ENCODE measurements at regions not wholly inside any gene's neighbourhood (a gene's known extent, or its start where the extent isn't known, plus 50 kb on each side); places are given as distances from the start of the nearest gene placed in this dataset.
A peak's percentile ranks its signal among the peaks of the same experiment; 100 is the strongest.

DNA sequence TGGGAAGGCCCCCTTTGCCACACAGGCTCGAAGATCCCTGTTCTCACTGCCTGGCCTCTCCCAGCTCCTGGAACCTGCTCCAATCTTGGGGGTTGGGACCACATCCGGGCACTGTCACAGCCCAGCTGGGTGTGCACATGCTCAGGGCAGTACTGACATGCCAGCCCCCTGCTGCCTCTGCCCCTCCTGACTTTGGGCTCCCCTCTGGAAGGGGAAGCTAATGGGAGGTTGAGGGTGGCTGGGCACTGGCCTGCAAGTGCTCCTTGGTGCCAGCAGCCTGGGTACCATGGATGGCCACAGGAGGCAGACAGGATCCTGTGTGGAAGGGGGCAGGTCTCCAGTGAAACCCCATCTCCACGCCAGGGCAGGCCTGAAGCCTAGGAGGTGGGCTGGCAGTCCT is 126.1 kb upstream of the NOL4 start:
- TF ChIP-seq, protein P1, sequence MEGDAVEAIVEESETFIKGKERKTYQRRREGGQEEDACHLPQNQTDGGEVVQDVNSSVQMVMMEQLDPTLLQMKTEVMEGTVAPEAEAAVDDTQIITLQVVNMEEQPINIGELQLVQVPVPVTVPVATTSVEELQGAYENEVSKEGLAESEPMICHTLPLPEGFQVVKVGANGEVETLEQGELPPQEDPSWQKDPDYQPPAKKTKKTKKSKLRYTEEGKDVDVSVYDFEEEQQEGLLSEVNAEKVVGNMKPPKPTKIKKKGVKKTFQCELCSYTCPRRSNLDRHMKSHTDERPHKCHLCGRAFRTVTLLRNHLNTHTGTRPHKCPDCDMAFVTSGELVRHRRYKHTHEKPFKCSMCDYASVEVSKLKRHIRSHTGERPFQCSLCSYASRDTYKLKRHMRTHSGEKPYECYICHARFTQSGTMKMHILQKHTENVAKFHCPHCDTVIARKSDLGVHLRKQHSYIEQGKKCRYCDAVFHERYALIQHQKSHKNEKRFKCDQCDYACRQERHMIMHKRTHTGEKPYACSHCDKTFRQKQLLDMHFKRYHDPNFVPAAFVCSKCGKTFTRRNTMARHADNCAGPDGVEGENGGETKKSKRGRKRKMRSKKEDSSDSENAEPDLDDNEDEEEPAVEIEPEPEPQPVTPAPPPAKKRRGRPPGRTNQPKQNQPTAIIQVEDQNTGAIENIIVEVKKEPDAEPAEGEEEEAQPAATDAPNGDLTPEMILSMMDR (IDR thresholded peaks at IDR 0.05; ENCODE audit: low read depth, low read length, missing control alignments): no peak
- DNase-seq (ENCODE audit: low read depth): no peak
- no peak overlapping the region for H3K4me3 ChIP-seq (ENCODE audit: low read depth, low read length)

DNA sequence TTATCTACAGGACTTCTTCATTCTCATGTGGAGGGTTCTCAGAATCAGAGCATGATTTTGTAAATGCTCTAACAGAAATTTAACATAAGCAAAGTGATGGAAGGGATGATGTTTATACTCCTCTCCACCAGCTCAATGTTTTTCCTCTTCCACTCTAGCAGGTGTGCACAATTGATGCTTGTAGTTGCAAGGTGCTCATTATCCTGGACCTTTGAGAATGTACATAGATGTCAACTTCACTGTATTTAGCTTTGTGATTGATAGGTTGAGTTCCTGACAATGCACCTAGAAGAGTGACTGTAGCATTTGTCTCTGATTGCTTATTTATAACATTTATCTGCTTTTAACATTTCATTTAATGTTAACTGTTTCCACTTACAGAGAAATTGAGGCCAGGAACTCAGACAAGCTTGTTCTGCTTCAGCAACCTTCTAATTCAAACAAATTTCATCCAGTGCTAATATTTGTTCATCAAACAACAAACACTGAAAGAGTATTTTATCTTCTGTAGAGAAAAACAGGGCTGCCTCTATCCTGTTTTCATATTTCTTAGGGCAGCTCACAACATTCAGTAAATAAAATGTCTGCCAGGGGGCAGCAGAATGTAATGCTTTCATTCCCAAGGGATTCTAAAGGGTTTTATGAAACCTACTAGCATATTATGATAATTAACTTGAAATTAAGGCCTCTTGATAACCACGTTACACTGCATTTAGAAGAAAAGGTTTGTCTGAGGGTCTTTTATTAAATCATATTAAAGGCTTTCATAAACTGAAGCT is 127.9 kb upstream of the NOL4 start:
- TF ChIP-seq, protein P1 (IDR thresholded peaks at IDR 0.05; ENCODE audit: low read depth, low read length, missing control alignments): no peak
- no peak overlapping the region for H3K4me3 ChIP-seq (ENCODE audit: low read depth, low read length)
- no peak for DNase-seq (ENCODE audit: low read depth)

DNA sequence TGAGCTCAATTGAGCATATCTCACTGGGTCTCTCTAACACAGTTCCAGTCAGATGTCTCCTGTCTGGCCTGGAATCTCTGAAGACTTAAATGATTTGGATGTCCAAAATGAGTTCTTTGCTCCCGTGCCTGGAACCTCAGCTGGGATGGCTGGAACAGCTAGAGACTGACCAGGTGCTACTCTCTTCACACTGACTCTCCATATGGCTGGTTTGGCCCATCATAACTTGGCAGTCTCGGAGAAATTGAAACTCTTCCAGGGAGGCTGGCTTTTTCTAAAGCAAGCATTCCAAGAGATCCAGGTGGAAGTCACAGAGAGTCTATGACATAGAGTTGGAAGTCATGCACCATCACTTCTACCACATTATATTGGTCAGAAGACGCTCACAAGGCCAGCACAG is 129.6 kb upstream of the NOL4 start:
- DNase-seq (ENCODE audit: low read depth): no peak

DNA sequence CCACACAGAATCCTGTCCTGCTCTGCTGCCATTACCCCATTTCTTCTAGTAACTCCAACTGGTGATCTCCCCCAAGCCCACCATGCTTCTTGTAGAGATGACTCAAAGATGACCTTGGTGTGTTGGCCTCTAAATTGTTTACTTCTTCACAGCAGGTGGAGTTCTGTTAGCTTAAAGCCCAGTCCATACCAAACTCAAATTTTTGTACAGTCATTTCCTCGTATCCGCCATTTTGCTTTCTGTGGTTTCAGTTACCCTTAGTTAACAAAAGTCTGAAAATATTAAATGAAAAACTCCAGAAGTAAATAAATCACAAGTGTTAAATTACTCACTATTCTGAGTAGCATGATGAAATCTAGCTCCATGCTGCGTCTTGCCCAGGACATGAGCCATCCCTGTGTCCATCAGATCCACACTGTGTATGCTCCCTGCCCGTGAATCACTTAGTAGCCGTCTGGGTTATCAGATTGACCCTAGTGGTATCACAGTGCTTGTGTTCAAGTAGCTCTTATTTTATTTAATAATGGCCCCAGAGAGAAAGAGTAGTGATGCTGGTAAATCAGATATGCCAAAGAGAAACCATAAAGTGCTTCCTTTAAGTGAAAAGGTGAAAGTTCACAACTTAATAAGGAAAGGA is 133.3 kb upstream of the NOL4 start:
- H3K4me3 ChIP-seq (ENCODE audit: low read depth, low read length): no peak overlapping the region
- TF ChIP-seq, protein P1 (IDR thresholded peaks at IDR 0.05; ENCODE audit: low read depth, low read length, missing control alignments): no peak
- DNase-seq (ENCODE audit: low read depth): no peak

More for the DNA sequence above, 129.6 kb upstream of the NOL4 start:
- TF ChIP-seq, protein P1 (IDR thresholded peaks at IDR 0.05; ENCODE audit: low read depth, low read length, missing control alignments): no peak
- H3K4me3 ChIP-seq (ENCODE audit: low read depth, low read length): no peak overlapping the region

DNA sequence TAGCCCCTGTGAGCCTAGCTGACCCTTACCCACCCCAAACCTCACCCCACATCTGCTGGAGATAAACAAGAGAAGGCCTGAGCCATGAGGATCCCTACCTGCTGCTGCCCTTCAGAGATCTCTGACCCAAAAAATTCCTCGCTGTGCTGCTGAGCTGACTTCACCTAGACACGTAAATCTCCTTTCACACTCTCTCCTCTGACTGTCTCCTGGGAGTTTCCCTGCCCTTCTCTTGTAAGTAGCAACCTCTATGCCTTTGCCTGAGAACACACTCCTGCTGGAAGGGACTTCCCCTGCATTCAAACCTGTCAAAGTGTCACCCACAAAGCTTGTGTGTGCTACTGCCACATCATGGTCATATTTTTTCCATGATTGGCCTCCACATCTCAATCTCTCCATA is 134.2 kb upstream of the NOL4 start:
- TF ChIP-seq, protein P1 (IDR thresholded peaks at IDR 0.05; ENCODE audit: low read depth, low read length, missing control alignments): no peak
- H3K4me3 ChIP-seq (ENCODE audit: low read depth, low read length): no peak overlapping the region
- peak; percentile 1 for DNase-seq (ENCODE audit: low read depth)

DNA sequence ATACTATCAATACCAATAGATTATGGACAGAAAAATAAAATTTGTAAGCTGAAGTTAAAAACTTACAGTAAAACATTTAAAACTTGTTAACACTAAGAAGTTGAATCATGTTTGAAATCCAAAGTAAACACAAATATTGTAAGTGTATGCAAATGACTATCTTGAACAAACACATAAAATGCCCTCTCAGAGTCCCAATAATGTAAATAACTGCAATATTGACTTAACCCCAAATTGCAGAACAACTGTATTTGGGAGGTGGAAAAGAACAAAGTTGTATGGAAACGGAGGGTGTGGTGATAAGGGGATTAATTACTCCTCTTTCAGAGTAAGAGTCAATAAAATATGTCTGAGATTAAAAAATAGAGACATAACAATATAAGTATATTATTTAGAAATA is 140.0 kb upstream of the NOL4 start:
- no peak for DNase-seq (ENCODE audit: low read depth)
- H3K4me3 ChIP-seq (ENCODE audit: low read depth, low read length): no peak overlapping the region
- TF ChIP-seq, protein P1 (IDR thresholded peaks at IDR 0.05; ENCODE audit: low read depth, low read length, missing control alignments): no peak
